Caco-2 (cell line): ENCODE measurements at regions not wholly inside any gene's neighbourhood (a gene's known extent, or its start where the extent isn't known, plus 50 kb on each side); places are given as distances from the start of the nearest gene placed in this dataset.

Experiments used
- BruUV-seq: library from RNA; stranded (reverse); fragments of 400-500 nt; replicated peaks from 2 replicates; lab custom pipeline; 2021; lab: Mats Ljungman, UMichigan
- CTCF ChIA-PET: fragments of 300-600 bp; sonication (Branson Sonifier 250); formaldehyde crosslinking; loops from one replicate; lab custom pipeline; 2022; ENCODE audit warnings: antibody characterized with exemption; lab: Charles Lee
- POLR2A ChIA-PET: fragments of 300-600 bp; sonication (Branson Sonifier 250); formaldehyde crosslinking; loops from one replicate; lab custom pipeline; 2022; ENCODE audit warnings: antibody characterized with exemption; lab: Charles Lee
- DNase-seq, 2 experiments: peaks; one replicate each; pipeline versions ENCODE4 v3.0.0 to v3.0.0-alpha.2; 2020 to 2022
- H3K27me3 ChIP-seq: replicated peaks from 2 replicates; pipeline ENCODE4 v1.6.0; 2011; ENCODE audit warnings: low read length; ENCODE audit not compliant: control insufficient read depth, insufficient read depth
- H3K36me3 ChIP-seq: 2 replicates; pipeline ENCODE4 v1.5.1; 2011; ENCODE audit warnings: low read length; ENCODE audit not compliant: control insufficient read depth, insufficient read depth
- H3K4me1 ChIP-seq: fragments of 250-450 bp; sonication (Bioruptor Pico); 2 replicates; pipeline ENCODE4 v1.5.1; 2020; ENCODE audit warnings: mild to moderate bottlenecking
- H3K4me3 ChIP-seq: 2 replicates; pipeline ENCODE4 v1.5.1; 2011; ENCODE audit warnings: low read depth, mild to moderate bottlenecking, control low read depth, low read length
- H3K9me3 ChIP-seq: fragments of 250-450 bp; sonication (Bioruptor Pico); 2 replicates; pipeline ENCODE4 v1.5.1; 2020; ENCODE audit warnings: mild to moderate bottlenecking, moderate library complexity
- H3K27ac Mint-ChIP-seq: one replicate; pipeline ENCODE4 v1.8.0; 2022; ENCODE audit warnings: mixed read lengths; ENCODE audit not compliant: unreplicated experiment
- H3K27me3 Mint-ChIP-seq: one replicate; pipeline ENCODE4 v1.8.0; 2022; ENCODE audit warnings: mixed read lengths; ENCODE audit not compliant: insufficient read depth, unreplicated experiment
- H3K36me3 Mint-ChIP-seq: one replicate; pipeline ENCODE4 v1.8.0; 2022; ENCODE audit warnings: mild to moderate bottlenecking, mixed read lengths; ENCODE audit not compliant: insufficient read depth, unreplicated experiment
- H3K4me1 Mint-ChIP-seq: one replicate; pipeline ENCODE4 v1.8.0; 2022; ENCODE audit warnings: low read depth, mixed read lengths; ENCODE audit not compliant: unreplicated experiment
- H3K4me3 Mint-ChIP-seq: one replicate; pipeline ENCODE4 v1.8.0; 2022; ENCODE audit warnings: mild to moderate bottlenecking, moderate library complexity, mixed read lengths; ENCODE audit not compliant: unreplicated experiment
- H3K9me3 Mint-ChIP-seq: one replicate; pipeline ENCODE4 v1.8.0; 2022; ENCODE audit warnings: mixed read lengths; ENCODE audit not compliant: unreplicated experiment
- intact Hi-C: fragments of 100-400 bp; cut with micrococcal nuclease; formaldehyde crosslinking; loops from one replicate; pipeline ENCODE4 v1.10.0; 2022; ENCODE audit not compliant: unreplicated experiment
- TF ChIP-seq, protein P1 (sequence below), 2 experiments: fragments of 200-600 bp in 1 of 2; IDR thresholded peaks; 1 replicate in 1 of 2; 2 replicates in 1 of 2; pipeline versions ENCODE4 v1.5.1 to v1.8.0; 2011 to 2022; ENCODE audit warnings: antibody characterized with exemption in 1 of 2, control low read depth in 1 of 2, inconsistent platforms in 1 of 2, low read depth in 1 of 2, low read length in 1 of 2, mild to moderate bottlenecking in 1 of 2, moderate library complexity in 1 of 2; ENCODE audit not compliant: insufficient read depth in 1 of 2, severe bottlenecking in 1 of 2, unreplicated experiment in 1 of 2

DNA sequence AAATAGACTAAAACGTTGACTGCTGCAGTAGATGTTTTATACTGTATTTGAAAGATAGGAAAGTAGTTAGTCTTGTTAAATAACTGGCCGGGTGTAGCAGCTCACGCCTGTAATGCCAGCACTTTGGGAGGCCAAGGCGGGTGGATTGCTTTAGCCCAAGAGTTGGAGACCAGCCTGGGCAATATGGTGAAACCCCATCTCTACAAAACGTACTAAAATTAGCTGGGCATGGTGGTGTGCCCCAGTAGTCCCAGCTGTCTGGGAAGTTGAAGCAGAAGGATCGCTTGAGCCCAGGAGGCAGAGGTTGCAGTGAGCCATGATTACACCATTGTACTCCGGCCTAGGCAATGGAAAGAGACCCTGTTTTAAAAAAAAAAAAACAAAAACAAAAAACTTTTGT lies 60.5 kb upstream of the ULK4 start:
- no peak for DNase-seq
- Mint-ChIP-seq H3K27me3 (no peaks in the 10 kb centered on the region), H3K36me3 (no peaks in the 10 kb centered on the region), H3K4me3 (no peak overlapping the region), H3K27ac (no peak overlapping the region), H3K4me1 (peaks cover 36% of the 10 kb centered on the region), H3K9me3 (no peaks in the 10 kb centered on the region)
- intact Hi-C loops = no loop called here
- H3K9me3 ChIP-seq = no peaks in the 10 kb centered on the region
- H3K4me3 ChIP-seq = no peak overlapping the region
- H3K4me1 ChIP-seq = peaks cover 33% of the 10 kb centered on the region
- H3K27me3 ChIP-seq = no peaks in the 10 kb centered on the region
- no peaks in the 10 kb centered on the region for H3K36me3 ChIP-seq
- no TSS peak for BruUV-seq
- TF ChIP-seq, protein P1, sequence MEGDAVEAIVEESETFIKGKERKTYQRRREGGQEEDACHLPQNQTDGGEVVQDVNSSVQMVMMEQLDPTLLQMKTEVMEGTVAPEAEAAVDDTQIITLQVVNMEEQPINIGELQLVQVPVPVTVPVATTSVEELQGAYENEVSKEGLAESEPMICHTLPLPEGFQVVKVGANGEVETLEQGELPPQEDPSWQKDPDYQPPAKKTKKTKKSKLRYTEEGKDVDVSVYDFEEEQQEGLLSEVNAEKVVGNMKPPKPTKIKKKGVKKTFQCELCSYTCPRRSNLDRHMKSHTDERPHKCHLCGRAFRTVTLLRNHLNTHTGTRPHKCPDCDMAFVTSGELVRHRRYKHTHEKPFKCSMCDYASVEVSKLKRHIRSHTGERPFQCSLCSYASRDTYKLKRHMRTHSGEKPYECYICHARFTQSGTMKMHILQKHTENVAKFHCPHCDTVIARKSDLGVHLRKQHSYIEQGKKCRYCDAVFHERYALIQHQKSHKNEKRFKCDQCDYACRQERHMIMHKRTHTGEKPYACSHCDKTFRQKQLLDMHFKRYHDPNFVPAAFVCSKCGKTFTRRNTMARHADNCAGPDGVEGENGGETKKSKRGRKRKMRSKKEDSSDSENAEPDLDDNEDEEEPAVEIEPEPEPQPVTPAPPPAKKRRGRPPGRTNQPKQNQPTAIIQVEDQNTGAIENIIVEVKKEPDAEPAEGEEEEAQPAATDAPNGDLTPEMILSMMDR (IDR thresholded peaks at IDR 0.05; ENCODE audit: insufficient read depth in 1 of 2, low read depth in 1 of 2, low read length in 1 of 2, severe bottlenecking in 1 of 2, unreplicated experiment in 1 of 2) = no peak
- CTCF ChIA-PET = no interaction called here
- POLR2A ChIA-PET = no interaction called here

DNA sequence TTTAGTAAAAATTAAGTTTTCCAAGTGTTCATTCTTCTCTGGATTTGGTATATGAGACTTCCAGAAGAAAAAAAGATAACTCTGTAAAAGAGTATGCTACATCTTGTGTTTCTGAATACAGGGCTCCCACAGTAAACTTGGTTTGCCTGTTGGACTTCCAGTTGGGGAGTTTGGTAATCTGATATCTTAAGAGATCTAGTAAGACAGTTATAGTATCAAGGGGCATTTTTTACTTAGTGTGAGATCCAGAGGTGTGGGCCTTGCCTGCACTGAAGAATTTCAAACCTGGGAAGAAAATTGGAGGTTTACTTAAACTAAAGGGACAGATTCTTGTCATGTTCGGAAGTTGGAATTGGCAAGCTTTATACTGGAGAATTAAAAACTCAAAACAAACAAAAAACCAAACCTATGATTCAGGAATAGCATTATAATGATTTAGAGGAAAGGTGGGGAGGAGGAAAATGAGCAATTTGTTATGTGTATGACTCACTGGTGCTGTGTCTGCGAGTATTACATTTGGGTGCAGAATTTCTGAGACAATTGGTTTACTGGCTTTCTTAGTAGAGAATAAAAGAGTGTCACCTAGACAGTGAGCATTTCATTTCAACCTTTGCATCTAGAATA lies 58.9 kb upstream of the ULK4 start:
- peaks cover 29% of the 10 kb centered on the region for H3K4me1 Mint-ChIP-seq
- intact Hi-C loops = no loop called here
- H3K36me3 Mint-ChIP-seq = no peaks in the 10 kb centered on the region
- no peaks in the 10 kb centered on the region for H3K27me3 Mint-ChIP-seq
- H3K9me3 Mint-ChIP-seq = no peaks in the 10 kb centered on the region
- POLR2A ChIA-PET = interaction anchor here (0.6 kb wide), 1 partner anchor 241 kb away, joined by 3 read pairs; no protein-coding TSS in a partner anchor
- no peak overlapping the region for H3K27ac Mint-ChIP-seq
- Histone ChIP-seq H3K4me1 (peaks cover 29% of the 10 kb centered on the region), H3K9me3 (no peaks in the 10 kb centered on the region), H3K36me3 (no peaks in the 10 kb centered on the region), H3K27me3 (no peaks in the 10 kb centered on the region), H3K4me3 (no peak overlapping the region)
- CTCF ChIA-PET = no interaction called here
- no peak overlapping the region for H3K4me3 Mint-ChIP-seq
- BruUV-seq = no TSS peak
- DNase-seq = no peak
- TF ChIP-seq, protein P1 (IDR thresholded peaks at IDR 0.05; ENCODE audit: insufficient read depth in 1 of 2, low read depth in 1 of 2, low read length in 1 of 2, severe bottlenecking in 1 of 2, unreplicated experiment in 1 of 2) = no peak

- POLR2A ChIA-PET = no interaction called here
- H3K4me3 ChIP-seq = no peak overlapping the region
- H3K27me3 ChIP-seq = no peaks in the 10 kb centered on the region
- no peak for DNase-seq
- H3K9me3 Mint-ChIP-seq = no peaks in the 10 kb centered on the region
- CTCF ChIA-PET = no interaction called here
- H3K36me3 ChIP-seq = no peaks in the 10 kb centered on the region
- intact Hi-C loops = no loop called here
- H3K27ac Mint-ChIP-seq = no peak overlapping the region
- H3K4me1 Mint-ChIP-seq = peaks cover 29% of the 10 kb centered on the region
- BruUV-seq = no TSS peak
- H3K4me3 Mint-ChIP-seq = no peak overlapping the region
- H3K9me3 ChIP-seq = no peaks in the 10 kb centered on the region
- no peaks in the 10 kb centered on the region for H3K27me3 Mint-ChIP-seq
- H3K36me3 Mint-ChIP-seq = no peaks in the 10 kb centered on the region
- peaks cover 27% of the 10 kb centered on the region for H3K4me1 ChIP-seq
- TF ChIP-seq, protein P1 (IDR thresholded peaks at IDR 0.05; ENCODE audit: insufficient read depth in 1 of 2, low read depth in 1 of 2, low read length in 1 of 2, severe bottlenecking in 1 of 2, unreplicated experiment in 1 of 2) = no peak
These were observed 58.0 kb upstream of the ULK4 start for GRCh38 chr3:42019953-42020260.
